OCI-LY3 (cell line): ENCODE measurements at regions not wholly inside any gene's neighbourhood (a gene's known extent, or its start where the extent isn't known, plus 50 kb on each side); places are given as distances from the start of the nearest gene placed in this dataset.
"Not testable (repeated sequence)": the region's sequence is repeated elsewhere in the genome, so short reads cannot be mapped to it uniquely, and the experiment has no call there.

Experiments used
- H2AFZ ChIP-seq: fragments of 200-600, 300-600 bp; shearing (Covaris generic); 2 replicates; pipeline ENCODE4 v1.6.0; 2014; ENCODE audit warnings: antibody characterized with exemption, low read depth, low read length
- H3K27ac ChIP-seq: fragments of 200-600, 300-600 bp; sonication (generic); 2 replicates; pipeline ENCODE4 v1.5.1; 2014; ENCODE audit warnings: mild to moderate bottlenecking, low read length, moderate library complexity, mixed read lengths
- H3K27me3 ChIP-seq: fragments of 200-600, 300-600 bp; sonication (generic); 2 replicates; pipeline ENCODE4 v1.6.1; 2014; ENCODE audit warnings: low read depth, low read length, mixed read lengths
- H3K36me3 ChIP-seq: fragments of 200-600, 300-600 bp; sonication (generic); replicated peaks from 2 replicates; pipeline ENCODE3; 2014; ENCODE audit warnings: low read depth, low read length, mixed read lengths
- H3K4me1 ChIP-seq: fragments of 300-600, 200-600 bp; sonication (generic); 2 replicates; pipeline ENCODE4 v1.6.1; 2014; ENCODE audit warnings: low read length, mixed read lengths
- H3K4me2 ChIP-seq: fragments of 200-600, 300-600 bp; sonication (generic); 2 replicates; pipeline ENCODE4 v1.6.1; 2014; ENCODE audit warnings: low read length, mixed read lengths
- H3K4me3 ChIP-seq: fragments of 300-600, 200-600 bp; sonication (generic); 2 replicates; pipeline ENCODE4 v1.5.1; 2014; ENCODE audit warnings: antibody characterized with exemption, mild to moderate bottlenecking, low read length, moderate library complexity
- H3K79me2 ChIP-seq: fragments of 300-600, 200-600 bp; shearing (Covaris generic); 2 replicates; pipeline ENCODE4 v1.6.1; 2014; ENCODE audit warnings: mild to moderate bottlenecking, low read length, mixed read lengths
- H3K9ac ChIP-seq: fragments of 300-600, 200-600 bp; shearing (Covaris generic); 2 replicates; pipeline ENCODE4 v1.6.0; 2014; ENCODE audit warnings: mild to moderate bottlenecking, low read length, moderate library complexity
- H3K9me3 ChIP-seq: fragments of 200-600, 300-600 bp; shearing (Covaris generic); 2 replicates; pipeline ENCODE4 v1.6.1; 2014; ENCODE audit warnings: low read length, mixed read lengths; ENCODE audit not compliant: insufficient read depth
- H4K20me1 ChIP-seq: fragments of 200-600, 300-600 bp; sonication (generic); 2 replicates; pipeline ENCODE4 v1.6.1; 2016; ENCODE audit warnings: low read length, mixed read lengths; ENCODE audit not compliant: insufficient read depth

GRCh38 chr1:149246212-149246611 lies 142.9 kb upstream of the NBPF9 start:
- not testable (repeated sequence) for H3K4me1 ChIP-seq, H3K27me3 ChIP-seq, H3K4me3 ChIP-seq, H3K79me2 ChIP-seq, H3K4me2 ChIP-seq, H3K27ac ChIP-seq, H4K20me1 ChIP-seq, H3K9ac ChIP-seq, H2AFZ ChIP-seq, H3K36me3 ChIP-seq, H3K9me3 ChIP-seq

GRCh38 chr1:149248610-149249009 lies 145.3 kb upstream of the NBPF9 start:
- not testable (repeated sequence) for H3K4me1 ChIP-seq, H3K27ac ChIP-seq, H3K27me3 ChIP-seq, H3K79me2 ChIP-seq, H3K4me3 ChIP-seq, H3K9me3 ChIP-seq, H3K4me2 ChIP-seq, H3K9ac ChIP-seq, H4K20me1 ChIP-seq, H3K36me3 ChIP-seq, H2AFZ ChIP-seq

GRCh38 chr1:149249850-149250467 lies 146.6 kb upstream of the NBPF9 start:
- H2AFZ ChIP-seq, H3K36me3 ChIP-seq, H3K4me2 ChIP-seq, H3K79me2 ChIP-seq, H3K9ac ChIP-seq, H4K20me1 ChIP-seq, H3K4me3 ChIP-seq, H3K27me3 ChIP-seq, H3K4me1 ChIP-seq, H3K9me3 ChIP-seq, H3K27ac ChIP-seq: not testable (repeated sequence)

- not testable (repeated sequence) for H3K36me3 ChIP-seq, H3K9ac ChIP-seq, H4K20me1 ChIP-seq, H3K27me3 ChIP-seq, H3K4me1 ChIP-seq, H3K4me3 ChIP-seq, H3K9me3 ChIP-seq, H3K27ac ChIP-seq, H2AFZ ChIP-seq, H3K79me2 ChIP-seq, H3K4me2 ChIP-seq
These were observed 151.8 kb upstream of the NBPF9 start for GRCh38 chr1:149254894-149255847.

- not testable (repeated sequence) for H3K4me1 ChIP-seq, H2AFZ ChIP-seq, H3K79me2 ChIP-seq, H4K20me1 ChIP-seq, H3K4me2 ChIP-seq, H3K4me3 ChIP-seq, H3K9ac ChIP-seq, H3K9me3 ChIP-seq, H3K27ac ChIP-seq, H3K27me3 ChIP-seq, H3K36me3 ChIP-seq
These were observed 156.9 kb upstream of the NBPF9 start for GRCh38 chr1:149260284-149260683.

- H3K9ac ChIP-seq, H2AFZ ChIP-seq, H4K20me1 ChIP-seq, H3K9me3 ChIP-seq, H3K4me2 ChIP-seq, H3K36me3 ChIP-seq, H3K79me2 ChIP-seq, H3K4me1 ChIP-seq, H3K27ac ChIP-seq, H3K4me3 ChIP-seq, H3K27me3 ChIP-seq: not testable (repeated sequence)
These were observed 157.5 kb upstream of the NBPF9 start for GRCh38 chr1:149260736-149261340.

GRCh38 chr1:149267287-149267686 lies 163.9 kb upstream of the NBPF9 start:
- H3K27me3 ChIP-seq, H3K4me3 ChIP-seq, H2AFZ ChIP-seq: not testable (repeated sequence)

GRCh38 chr1:149269001-149269702 lies 165.8 kb upstream of the NBPF9 start:
- H3K4me3 ChIP-seq, H3K4me2 ChIP-seq, H2AFZ ChIP-seq, H3K36me3 ChIP-seq, H3K9ac ChIP-seq, H3K27ac ChIP-seq, H3K9me3 ChIP-seq, H3K4me1 ChIP-seq, H3K27me3 ChIP-seq, H3K79me2 ChIP-seq, H4K20me1 ChIP-seq: not testable (repeated sequence)

More at GRCh38 chr1:149267287-149267686, 163.9 kb upstream of the NBPF9 start:
- not testable (repeated sequence) for H3K9me3 ChIP-seq, H3K36me3 ChIP-seq, H4K20me1 ChIP-seq, H3K79me2 ChIP-seq, H3K4me2 ChIP-seq, H3K4me1 ChIP-seq, H3K27ac ChIP-seq, H3K9ac ChIP-seq

GRCh38 chr1:149269833-149270232 lies 166.5 kb upstream of the NBPF9 start:
- H3K9me3 ChIP-seq, H3K4me1 ChIP-seq, H3K9ac ChIP-seq, H3K4me3 ChIP-seq, H3K36me3 ChIP-seq, H4K20me1 ChIP-seq, H3K27ac ChIP-seq, H2AFZ ChIP-seq, H3K79me2 ChIP-seq, H3K4me2 ChIP-seq, H3K27me3 ChIP-seq: not testable (repeated sequence)
